ENCODE measurements at regions not wholly inside any gene's neighbourhood (a gene's known extent, or its start where the extent isn't known, plus 50 kb on each side); places are given as distances from the start of the nearest gene placed in this dataset.
"Not testable (repeated sequence)": the region's sequence is repeated elsewhere in the genome, so short reads cannot be mapped to it uniquely, and the experiment has no call there.

GRCh38 chr14:89688507-89689211 lies 265.9 kb downstream of the EFCAB11 start:
- H3K9me3 ChIP-seq (ENCODE audit: control insufficient read depth in 2 of 2, insufficient read depth in 1 of 2, low read depth in 1 of 2, low read length in 1 of 2), result peaks cover 0 to 4% of the 10 kb centered on the region in 2 donors
- H3K27me3 ChIP-seq (ENCODE audit: control insufficient read depth in 3 of 3, insufficient read depth in 3 of 3, low read length in 3 of 3), result no peaks in the 10 kb centered on the region
- H3K4me1 ChIP-seq (ENCODE audit: control insufficient read depth in 3 of 3, insufficient read depth in 2 of 3, low read depth in 1 of 3, low read length in 2 of 3), result no peaks in the 10 kb centered on the region
- H3K27ac ChIP-seq (ENCODE audit: low read depth in 1 of 3, low read length in 2 of 3), result no peak overlapping the region
- H3K36me3 ChIP-seq (ENCODE audit: control insufficient read depth in 3 of 3, insufficient read depth in 2 of 3, low read depth in 1 of 3, low read length in 3 of 3), result no peaks in the 10 kb centered on the region
- DNase-seq (no peak), FAIRE-seq (no peak)
- H3K4me3 ChIP-seq (ENCODE audit: low read depth in 1 of 3, low read length in 3 of 3), result no peak overlapping the region
- 83 to 84% (median 83%) methylated on average over 6 of the region's 6 CpGs for WGBS, 3 donors

GRCh38 chr14:89687129-89687528 lies 267.4 kb downstream of the EFCAB11 start:
- not testable (repeated sequence) for H3K4me3 ChIP-seq (ENCODE audit: low read depth in 1 of 3, low read length in 3 of 3); H3K27ac ChIP-seq (ENCODE audit: low read depth in 1 of 3, low read length in 2 of 3); FAIRE-seq; H3K4me1 ChIP-seq (ENCODE audit: control insufficient read depth in 3 of 3, insufficient read depth in 2 of 3, low read depth in 1 of 3, low read length in 2 of 3); H3K27me3 ChIP-seq (ENCODE audit: control insufficient read depth in 3 of 3, insufficient read depth in 3 of 3, low read length in 3 of 3); H3K36me3 ChIP-seq (ENCODE audit: control insufficient read depth in 3 of 3, insufficient read depth in 2 of 3, low read depth in 1 of 3, low read length in 3 of 3); DNase-seq
- 53 to 57% (median 54%) methylated on average over 3 of the region's 3 CpGs for WGBS, 3 donors
- peaks cover 0 to 15% of the 10 kb centered on the region in 2 donors for H3K9me3 ChIP-seq (ENCODE audit: control insufficient read depth in 2 of 2, insufficient read depth in 1 of 2, low read depth in 1 of 2, low read length in 1 of 2)

- WGBS, 3 donors, result 96 to 99% (median 97%) methylated on average over 4 of the region's 4 CpGs
These were observed 267.1 kb upstream of the FOXN3 start for GRCh38 chr14:89684139-89684538.

GRCh38 chr14:89681086-89682018 lies 264.3 kb upstream of the FOXN3 start:
- Histone ChIP-seq H3K9me3 (ENCODE audit: control insufficient read depth in 2 of 2, insufficient read depth in 1 of 2, low read depth in 1 of 2, low read length in 1 of 2) (peaks cover 0 to 15% of the 10 kb centered on the region in 2 donors), H3K4me1 (ENCODE audit: control insufficient read depth in 3 of 3, insufficient read depth in 2 of 3, low read depth in 1 of 3, low read length in 2 of 3) (peaks cover 0 to 9% (median 2%) of the 10 kb centered on the region in 3 donors), H3K36me3 (ENCODE audit: control insufficient read depth in 3 of 3, insufficient read depth in 2 of 3, low read depth in 1 of 3, low read length in 3 of 3) (no peaks in the 10 kb centered on the region), H3K27ac (ENCODE audit: low read depth in 1 of 3, low read length in 2 of 3) (peak overlapping the region in 2 of 3 donors; percentile 27 to 69), H3K4me3 (ENCODE audit: low read depth in 1 of 3, low read length in 3 of 3) (no peak overlapping the region), H3K27me3 (ENCODE audit: control insufficient read depth in 3 of 3, insufficient read depth in 3 of 3, low read length in 3 of 3) (no peaks in the 10 kb centered on the region)
- FAIRE-seq (no peak), DNase-seq (peak; percentile 40 to 56)
- WGBS, 3 donors, result 38 to 46% (median 39%) methylated on average over 9 of the region's 9 CpGs

More at GRCh38 chr14:89684139-89684538, 267.1 kb upstream of the FOXN3 start:
- H3K36me3 ChIP-seq (ENCODE audit: control insufficient read depth in 3 of 3, insufficient read depth in 2 of 3, low read depth in 1 of 3, low read length in 3 of 3), result no peaks in the 10 kb centered on the region
- no peak for FAIRE-seq
- DNase-seq, result no peak
- H3K27me3 ChIP-seq (ENCODE audit: control insufficient read depth in 3 of 3, insufficient read depth in 3 of 3, low read length in 3 of 3), result no peaks in the 10 kb centered on the region
- no peak overlapping the region for H3K27ac ChIP-seq (ENCODE audit: low read depth in 1 of 3, low read length in 2 of 3)
- H3K4me3 ChIP-seq (ENCODE audit: low read depth in 1 of 3, low read length in 3 of 3), result no peak overlapping the region
- H3K9me3 ChIP-seq (ENCODE audit: control insufficient read depth in 2 of 2, insufficient read depth in 1 of 2, low read depth in 1 of 2, low read length in 1 of 2), result peaks cover 0 to 15% of the 10 kb centered on the region in 2 donors
- peaks cover 0 to 9% (median 2%) of the 10 kb centered on the region in 3 donors for H3K4me1 ChIP-seq (ENCODE audit: control insufficient read depth in 3 of 3, insufficient read depth in 2 of 3, low read depth in 1 of 3, low read length in 2 of 3)

- peaks cover 0 to 9% (median 2%) of the 10 kb centered on the region in 3 donors for H3K4me1 ChIP-seq (ENCODE audit: control insufficient read depth in 3 of 3, insufficient read depth in 2 of 3, low read depth in 1 of 3, low read length in 2 of 3)
- no peak for FAIRE-seq
- H3K4me3 ChIP-seq (ENCODE audit: low read depth in 1 of 3, low read length in 3 of 3), result no peak overlapping the region
- H3K9me3 ChIP-seq (ENCODE audit: control insufficient read depth in 2 of 2, insufficient read depth in 1 of 2, low read depth in 1 of 2, low read length in 1 of 2), result peaks cover 0 to 15% of the 10 kb centered on the region in 2 donors
- no peaks in the 10 kb centered on the region for H3K27me3 ChIP-seq (ENCODE audit: control insufficient read depth in 3 of 3, insufficient read depth in 3 of 3, low read length in 3 of 3)
- WGBS, 3 donors, result 77 to 85% (median 82%) methylated on average over 4 of the region's 4 CpGs
- no peaks in the 10 kb centered on the region for H3K36me3 ChIP-seq (ENCODE audit: control insufficient read depth in 3 of 3, insufficient read depth in 2 of 3, low read depth in 1 of 3, low read length in 3 of 3)
- no peak for DNase-seq
- H3K27ac ChIP-seq (ENCODE audit: low read depth in 1 of 3, low read length in 2 of 3), result no peak overlapping the region
These were observed 263.1 kb upstream of the FOXN3 start for GRCh38 chr14:89680156-89680555.

GRCh38 chr14:89678768-89679167 lies 261.7 kb upstream of the FOXN3 start:
- Histone ChIP-seq H3K4me3 (ENCODE audit: low read depth in 1 of 3, low read length in 3 of 3) (no peak overlapping the region), H3K27ac (ENCODE audit: low read depth in 1 of 3, low read length in 2 of 3) (no peak overlapping the region), H3K27me3 (ENCODE audit: control insufficient read depth in 3 of 3, insufficient read depth in 3 of 3, low read length in 3 of 3) (no peaks in the 10 kb centered on the region), H3K9me3 (ENCODE audit: control insufficient read depth in 2 of 2, insufficient read depth in 1 of 2, low read depth in 1 of 2, low read length in 1 of 2) (peaks cover 0 to 12% of the 10 kb centered on the region in 2 donors), H3K4me1 (ENCODE audit: control insufficient read depth in 3 of 3, insufficient read depth in 2 of 3, low read depth in 1 of 3, low read length in 2 of 3) (peaks cover 2 to 9% (median 3%) of the 10 kb centered on the region in 3 donors), H3K36me3 (ENCODE audit: control insufficient read depth in 3 of 3, insufficient read depth in 2 of 3, low read depth in 1 of 3, low read length in 3 of 3) (no peaks in the 10 kb centered on the region)
- no peak for DNase-seq
- FAIRE-seq, result no peak
- 89 to 93% (median 89%) methylated on average over 2 of the region's 2 CpGs for WGBS, 3 donors

- no peak for FAIRE-seq
- Histone ChIP-seq H3K4me3 (ENCODE audit: low read depth in 1 of 3, low read length in 3 of 3) (no peak overlapping the region), H3K4me1 (ENCODE audit: control insufficient read depth in 3 of 3, insufficient read depth in 2 of 3, low read depth in 1 of 3, low read length in 2 of 3) (peaks cover 0 to 17% (median 0%) of the 10 kb centered on the region in 3 donors), H3K36me3 (ENCODE audit: control insufficient read depth in 3 of 3, insufficient read depth in 2 of 3, low read depth in 1 of 3, low read length in 3 of 3) (no peaks in the 10 kb centered on the region), H3K27me3 (ENCODE audit: control insufficient read depth in 3 of 3, insufficient read depth in 3 of 3, low read length in 3 of 3) (no peaks in the 10 kb centered on the region), H3K27ac (ENCODE audit: low read depth in 1 of 3, low read length in 2 of 3) (no peak overlapping the region), H3K9me3 (ENCODE audit: control insufficient read depth in 2 of 2, insufficient read depth in 1 of 2, low read depth in 1 of 2, low read length in 1 of 2) (no peaks in the 10 kb centered on the region)
- WGBS, 3 donors, result 70 to 74% (median 73%) methylated on average over 3 of the region's 3 CpGs
- no peak for DNase-seq
These were observed 258.6 kb upstream of the FOXN3 start for GRCh38 chr14:89675590-89675989.

GRCh38 chr14:89674936-89675335 lies 257.9 kb upstream of the FOXN3 start:
- H3K27me3 ChIP-seq (ENCODE audit: control insufficient read depth in 3 of 3, insufficient read depth in 3 of 3, low read length in 3 of 3), result no peaks in the 10 kb centered on the region
- WGBS, 3 donors, result 63 to 82% (median 74%) methylated on average over 1 of the region's 1 CpG
- DNase-seq, result no peak
- H3K4me3 ChIP-seq (ENCODE audit: low read depth in 1 of 3, low read length in 3 of 3), result no peak overlapping the region
- H3K4me1 ChIP-seq (ENCODE audit: control insufficient read depth in 3 of 3, insufficient read depth in 2 of 3, low read depth in 1 of 3, low read length in 2 of 3), result peaks cover 0 to 17% (median 0%) of the 10 kb centered on the region in 3 donors
- H3K9me3 ChIP-seq (ENCODE audit: control insufficient read depth in 2 of 2, insufficient read depth in 1 of 2, low read depth in 1 of 2, low read length in 1 of 2), result no peaks in the 10 kb centered on the region
- FAIRE-seq, result no peak
- H3K27ac ChIP-seq (ENCODE audit: low read depth in 1 of 3, low read length in 2 of 3), result no peak overlapping the region
- no peaks in the 10 kb centered on the region for H3K36me3 ChIP-seq (ENCODE audit: control insufficient read depth in 3 of 3, insufficient read depth in 2 of 3, low read depth in 1 of 3, low read length in 3 of 3)
